ENCODE measurements at regions not wholly inside any gene's neighbourhood (a gene's known extent, or its start where the extent isn't known, plus 50 kb on each side); places are given as distances from the start of the nearest gene placed in this dataset.

- TF ChIP-seq CTCF (conservative IDR thresholded peaks at IDR 0.05; ENCODE audit: low read length) (no peak), EZH2phosphoT487 (IDR thresholded peaks at IDR 0.05; ENCODE audit: borderline replicate concordance) (no peak)
These were observed 138.7 kb upstream of the TGFBR2 start for GRCh38 chr3:30467596-30468238.
